HCT116 (cell line): ENCODE measurements at regions not wholly inside any gene's neighbourhood (a gene's known extent, or its start where the extent isn't known, plus 50 kb on each side); places are given as distances from the start of the nearest gene placed in this dataset.

Experiments used
- ATAC-seq: fragments of 200-7000 bp; cut with Tn5 transposase; 2 replicates; pipeline ENCODE4 v1.9.1; 2020; ENCODE audit warnings: mild to moderate bottlenecking, moderate library complexity
- BruUV-seq: library from RNA; stranded (reverse); fragments of 400-500 nt; replicated peaks from 2 replicates; lab custom pipeline; 2021; lab: Mats Ljungman, UMichigan
- CTCF ChIA-PET: fragments of 300-600 bp; sonication (Branson Sonifier 250); formaldehyde crosslinking; loops from one replicate; lab custom pipeline; 2021; ENCODE audit warnings: antibody characterized with exemption; lab: Charles Lee
- POLR2A ChIA-PET: fragments of 300-600, 350-600 bp; sonication (Branson Sonifier 250); formaldehyde crosslinking; loops from one replicate; lab custom pipeline; 2021; ENCODE audit warnings: antibody characterized with exemption; lab: Charles Lee
- RAD21 ChIA-PET, 2 experiments: fragments of 300-600 bp; sonication (Branson Sonifier 250); formaldehyde crosslinking; loops; one replicate each; lab custom pipeline; 2023; ENCODE audit warnings: low total read pairs in 2 of 2; ENCODE audit not compliant: uncharacterized antibody in 2 of 2, unreplicated experiment in 2 of 2, low non-redundant PET in 1 of 2; lab: Charles Lee
- DNase-seq: peaks from one replicate; pipeline ENCODE4 v3.0.0-alpha.2; 2010; ENCODE audit warnings: low read depth, low spot score
- H2AFZ ChIP-seq: fragments of 200-600 bp; shearing (Covaris generic), sonication (generic); 2 replicates; pipeline ENCODE4 v1.6.1; 2017; ENCODE audit warnings: low read depth, mixed run types, mixed read lengths, antibody characterized with exemption, low read length; ENCODE audit not compliant: poor library complexity, severe bottlenecking
- H3K27ac ChIP-seq: 2 replicates; pipeline ENCODE4 v1.5.1; 2012; ENCODE audit warnings: low read depth, low read length
- H3K27me3 ChIP-seq: fragments of 200-600 bp; sonication (generic); 2 replicates; pipeline ENCODE4 v1.6.1; 2016; ENCODE audit warnings: mixed run types, low read length, mixed read lengths; ENCODE audit not compliant: insufficient read depth
- H3K36me3 ChIP-seq, 2 experiments: fragments of 200-500 bp in 1 of 2; fragments of 200-600 bp in 1 of 2; sonication (Bioruptor generic) in 1 of 2; sonication (generic) in 1 of 2; 2 replicates each; pipeline versions ENCODE4 v1.5.1 to v1.6.1; 2014 to 2016; ENCODE audit warnings: low read length in 2 of 2, inconsistent platforms in 1 of 2, mixed read lengths in 1 of 2, mixed run types in 1 of 2; ENCODE audit not compliant: insufficient read depth in 2 of 2, control insufficient read depth in 1 of 2
- H3K4me1 ChIP-seq, 2 experiments: fragments of 200-600 bp in 1 of 2; sonication (generic) in 1 of 2; 2 replicates each; pipeline versions ENCODE4 v1.5.1 to v1.6.1; 2012 to 2017; ENCODE audit warnings: low read length in 2 of 2, inconsistent platforms in 1 of 2, mild to moderate bottlenecking in 1 of 2, mixed read lengths in 1 of 2, mixed run types in 1 of 2, moderate library complexity in 1 of 2; ENCODE audit not compliant: insufficient read depth in 2 of 2, control insufficient read depth in 1 of 2
- H3K4me2 ChIP-seq: fragments of 200-600 bp; sonication (generic); 2 replicates; pipeline ENCODE4 v1.6.1; 2017; ENCODE audit warnings: mixed run types, low read length, mixed read lengths
- H3K4me3 ChIP-seq, 2 experiments: fragments of 200-600 bp in 1 of 2; sonication (generic) in 1 of 2; replicated peaks in 1 of 2; 2 replicates each; pipeline ENCODE4 v1.5.1; 2011 to 2016; ENCODE audit warnings: low read length in 2 of 2, control low read depth in 1 of 2, low read depth in 1 of 2, mild to moderate bottlenecking in 1 of 2, mixed read lengths in 1 of 2, mixed run types in 1 of 2
- H3K79me2 ChIP-seq: fragments of 200-600 bp; sonication (generic); 2 replicates; pipeline ENCODE4 v1.6.1; 2017; ENCODE audit warnings: mild to moderate bottlenecking, mixed run types, low read length, moderate library complexity, mixed read lengths; ENCODE audit not compliant: insufficient read depth
- H3K9ac ChIP-seq: fragments of 200-600 bp; sonication (generic); 2 replicates; pipeline ENCODE4 v1.6.1; 2016; ENCODE audit warnings: low read length, mixed read lengths
- H3K9me2 ChIP-seq: fragments of 200-600 bp; sonication (generic), shearing (Covaris generic); 2 replicates; pipeline ENCODE4 v1.6.1; 2017; ENCODE audit warnings: mixed run types, mild to moderate bottlenecking, moderate library complexity; ENCODE audit not compliant: insufficient read depth
- H3K9me3 ChIP-seq, 2 experiments: fragments of 200-500 bp in 1 of 2; fragments of 200-600 bp in 1 of 2; sonication (Bioruptor generic) in 1 of 2; sonication (generic) in 1 of 2; 2 replicates each; pipeline ENCODE4 v1.6.1; 2014 to 2017; ENCODE audit warnings: low read length in 2 of 2, mixed read lengths in 2 of 2, inconsistent platforms in 1 of 2, low read depth in 1 of 2, mild to moderate bottlenecking in 1 of 2, mixed run types in 1 of 2, moderate library complexity in 1 of 2; ENCODE audit not compliant: control insufficient read depth in 1 of 2, insufficient read depth in 1 of 2
- H4K20me1 ChIP-seq: fragments of 200-600 bp; sonication (generic), shearing (Covaris generic); 2 replicates; pipeline ENCODE4 v1.6.1; 2017; ENCODE audit warnings: mixed run types, mild to moderate bottlenecking, moderate library complexity; ENCODE audit not compliant: insufficient read depth
- CTCF ChIP-seq, 3 experiments: fragments of 200-600 bp in 1 of 3; sonication (generic) in 1 of 3; IDR thresholded peaks in 2 of 3; conservative IDR thresholded peaks in 1 of 3; 2 replicates each; pipeline ENCODE4 v1.5.1; 2012 to 2017; ENCODE audit warnings: low read depth in 2 of 3, low read length in 2 of 3, antibody characterized with exemption in 1 of 3, borderline replicate concordance in 1 of 3, control low read depth in 1 of 3, mild to moderate bottlenecking in 1 of 3, mixed read lengths in 1 of 3, mixed run types in 1 of 3, moderate library complexity in 1 of 3; ENCODE audit not compliant: insufficient read depth in 1 of 3
- ELF1 ChIP-seq: IDR thresholded peaks from 2 replicates; pipeline ENCODE4 v1.6.1; 2012; ENCODE audit warnings: low read depth, borderline replicate concordance
- POLR2AphosphoS5 ChIP-seq: IDR thresholded peaks from 2 replicates; pipeline ENCODE4 v1.6.1; 2011; ENCODE audit warnings: mild to moderate bottlenecking, low read depth, low read length, moderate library complexity
- TCF7L2 ChIP-seq: IDR thresholded peaks from 2 replicates; pipeline ENCODE4 v1.7.0; 2011; ENCODE audit warnings: borderline replicate concordance, inconsistent platforms; ENCODE audit not compliant: insufficient read depth, insufficient read length; ENCODE audit errors: extremely low read depth
- YY1 ChIP-seq: IDR thresholded peaks from 2 replicates; pipeline ENCODE4 v1.6.1; 2011; ENCODE audit warnings: low read length, low read depth, moderate library complexity, mild to moderate bottlenecking; ENCODE audit not compliant: insufficient replicate concordance; ENCODE audit errors: extremely low read depth
- ZFX ChIP-seq: fragments of 450-650 bp; IDR thresholded peaks from 2 replicates; pipeline ENCODE4 v1.6.1; 2017
- intact Hi-C: fragments of 100-400 bp; cut with micrococcal nuclease; formaldehyde crosslinking; loops from 2 replicates; pipeline ENCODE4 v1.10.0; 2022
- TF ChIP-seq, protein P1 (sequence below): IDR thresholded peaks from 2 replicates; pipeline ENCODE4 v1.6.1; 2011; ENCODE audit warnings: mild to moderate bottlenecking, low read length, moderate library complexity; ENCODE audit not compliant: insufficient replicate concordance; ENCODE audit errors: extremely low read depth

GRCh38 chr7:126157391-126157790 lies 1095.3 kb downstream of the GRM8 start:
- Histone ChIP-seq H3K9me2 (no peaks in the 10 kb centered on the region), H3K9me3 (no peaks in the 10 kb centered on the region), H3K9ac (no peak overlapping the region), H3K27me3 (no peaks in the 10 kb centered on the region), H3K79me2 (no peaks in the 10 kb centered on the region), H3K27ac (no peak overlapping the region), H3K36me3 (no peaks in the 10 kb centered on the region), H3K4me2 (no peak overlapping the region), H2AFZ (no peak overlapping the region), H3K4me3 (no peak overlapping the region), H4K20me1 (no peaks in the 10 kb centered on the region), H3K4me1 (no peaks in the 10 kb centered on the region)
- RAD21 ChIA-PET = no interaction called here
- no peak for ATAC-seq
- DNase-seq = no peak
- intact Hi-C loops = no loop called here
- TF ChIP-seq CTCF (IDR thresholded peaks at IDR 0.05 in 2 of 3, conservative IDR thresholded peaks at IDR 0.05 in 1 of 3; ENCODE audit: borderline replicate concordance in 1 of 3, insufficient read depth in 1 of 3, low read depth in 2 of 3, low read length in 2 of 3) (no peak), ZFX (no peak)
- TF ChIP-seq, protein P1, sequence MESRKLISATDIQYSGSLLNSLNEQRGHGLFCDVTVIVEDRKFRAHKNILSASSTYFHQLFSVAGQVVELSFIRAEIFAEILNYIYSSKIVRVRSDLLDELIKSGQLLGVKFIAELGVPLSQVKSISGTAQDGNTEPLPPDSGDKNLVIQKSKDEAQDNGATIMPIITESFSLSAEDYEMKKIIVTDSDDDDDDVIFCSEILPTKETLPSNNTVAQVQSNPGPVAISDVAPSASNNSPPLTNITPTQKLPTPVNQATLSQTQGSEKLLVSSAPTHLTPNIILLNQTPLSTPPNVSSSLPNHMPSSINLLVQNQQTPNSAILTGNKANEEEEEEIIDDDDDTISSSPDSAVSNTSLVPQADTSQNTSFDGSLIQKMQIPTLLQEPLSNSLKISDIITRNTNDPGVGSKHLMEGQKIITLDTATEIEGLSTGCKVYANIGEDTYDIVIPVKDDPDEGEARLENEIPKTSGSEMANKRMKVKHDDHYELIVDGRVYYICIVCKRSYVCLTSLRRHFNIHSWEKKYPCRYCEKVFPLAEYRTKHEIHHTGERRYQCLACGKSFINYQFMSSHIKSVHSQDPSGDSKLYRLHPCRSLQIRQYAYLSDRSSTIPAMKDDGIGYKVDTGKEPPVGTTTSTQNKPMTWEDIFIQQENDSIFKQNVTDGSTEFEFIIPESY = no peak
- CTCF ChIA-PET = no interaction called here
- no TSS peak for BruUV-seq
- POLR2A ChIA-PET = no interaction called here

DNA sequence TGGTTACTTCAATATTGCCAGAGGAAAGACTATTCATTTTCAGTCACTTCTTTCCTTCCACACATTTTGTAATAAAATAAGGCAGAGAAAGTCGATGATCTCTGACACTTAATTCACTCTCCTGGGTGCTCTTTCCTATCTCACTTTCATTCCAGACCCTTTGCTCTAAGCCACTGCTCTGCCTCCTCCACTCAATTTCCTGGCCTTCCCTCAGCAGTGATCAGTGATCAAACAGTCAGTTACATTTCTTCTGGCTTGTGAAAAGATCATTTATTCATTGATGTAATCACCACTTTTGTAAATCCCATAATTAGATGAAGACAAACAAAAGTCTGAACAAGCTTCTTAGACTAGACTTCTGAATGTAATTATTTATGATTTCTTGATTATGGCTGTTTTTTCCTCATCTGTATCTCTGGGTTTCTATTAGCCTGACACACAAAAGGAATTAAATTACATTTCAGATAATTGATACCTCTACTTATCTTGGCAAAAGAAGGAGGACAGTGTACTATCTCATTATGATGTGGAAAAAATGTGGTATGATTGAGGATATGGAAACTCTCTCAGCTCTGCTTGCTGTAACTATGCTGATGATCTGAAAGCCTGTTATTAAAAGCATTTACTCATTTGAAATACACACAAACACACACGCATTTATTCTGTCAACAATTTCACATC lies 1102.3 kb downstream of the GRM8 start:
- Histone ChIP-seq H3K9me2 (no peaks in the 10 kb centered on the region), H3K4me1 (no peaks in the 10 kb centered on the region), H3K27me3 (no peaks in the 10 kb centered on the region), H3K9ac (no peak overlapping the region), H4K20me1 (no peaks in the 10 kb centered on the region), H3K27ac (no peak overlapping the region)
- DNase-seq = no peak
- BruUV-seq = no TSS peak
- CTCF ChIA-PET = no interaction called here
- ATAC-seq = no peak
- no peak for TF ChIP-seq TCF7L2
- TF ChIP-seq POLR2AphosphoS5 = no peak
- no peak for TF ChIP-seq YY1
- no peak for TF ChIP-seq ELF1
- TF ChIP-seq, all 23 proteins: peak for 0
- intact Hi-C loops = no loop called here
- RAD21 ChIA-PET = no interaction called here
- H2AFZ ChIP-seq = no peak overlapping the region
- POLR2A ChIA-PET = interaction anchor here (0.5 kb wide), 1 partner anchor 1092 kb away, joined by 3 read pairs; no protein-coding TSS in a partner anchor
- H3K4me2 ChIP-seq = no peak overlapping the region
- H3K4me3 ChIP-seq = no peak overlapping the region
- no peaks in the 10 kb centered on the region for H3K9me3 ChIP-seq
- H3K36me3 ChIP-seq = no peaks in the 10 kb centered on the region
- H3K79me2 ChIP-seq = no peaks in the 10 kb centered on the region
